Lower lobe of right lung (tissue), 2 donors: ENCODE measurements at regions not wholly inside any gene's neighbourhood (a gene's known extent, or its start where the extent isn't known, plus 50 kb on each side); places are given as distances from the start of the nearest gene placed in this dataset.

ENCODE experiments used
- ATAC-seq, 2 donors: fragments of 200-7000 bp; cut with Tn5 transposase; one replicate each; pipeline ENCODE4 v1.9.1; 2020 to 2022; ENCODE audit warnings: mild to moderate bottlenecking in 2 of 2, moderate library complexity in 2 of 2
- DNase-seq: peaks from one replicate; pipeline ENCODE4 v3.0.0-alpha.2; 2020
- H3K27ac ChIP-seq: fragments of 200-600 bp; one replicate; pipeline ENCODE4 v1.8.0; 2022
- H3K27me3 ChIP-seq: fragments of 200-600 bp; one replicate; pipeline ENCODE4 v1.8.0; 2022; ENCODE audit warnings: low read depth
- H3K36me3 ChIP-seq: fragments of 200-600 bp; one replicate; pipeline ENCODE4 v1.8.0; 2022; ENCODE audit warnings: mild to moderate bottlenecking
- H3K4me1 ChIP-seq: fragments of 200-600 bp; one replicate; pipeline ENCODE4 v1.8.0; 2022
- H3K4me3 ChIP-seq: fragments of 200-600 bp; one replicate; pipeline ENCODE4 v1.8.0; 2022; ENCODE audit warnings: mild to moderate bottlenecking
- H3K9me3 ChIP-seq: fragments of 200-600 bp; one replicate; pipeline ENCODE4 v1.8.0; 2022
- intact Hi-C: fragments of 100-400 bp; cut with DNase I; formaldehyde crosslinking; loops from one replicate; pipeline ENCODE4 v1.11.0; 2022
- TF ChIP-seq, protein P1 (sequence below): fragments of 200-600 bp; IDR thresholded peaks from one replicate; pipeline ENCODE4 v1.8.0; 2022; ENCODE audit warnings: antibody characterized with exemption, mild to moderate bottlenecking
- donor health status: DM: no; HTN: yes; CAD: no; lungs with severe emphysema.

DNA sequence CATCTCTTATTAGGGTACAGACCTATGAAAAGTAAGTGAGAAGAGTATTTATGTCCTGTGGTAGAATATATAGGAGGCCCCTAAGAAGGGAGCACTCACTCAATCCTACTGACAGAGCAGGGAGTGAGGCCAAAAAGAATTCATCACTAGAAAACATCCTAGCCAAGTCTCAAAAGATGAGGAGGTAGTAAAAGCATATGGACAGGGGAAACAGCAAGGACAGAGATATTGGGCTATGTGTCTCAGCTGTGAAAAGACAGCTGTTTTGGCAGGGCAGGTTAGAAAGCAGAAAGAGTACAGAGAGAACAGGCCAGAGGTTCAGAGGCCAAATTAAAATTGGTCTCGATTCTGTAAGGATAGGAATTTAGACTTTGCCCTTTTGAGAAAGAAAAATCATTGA is 548.3 kb upstream of the ANKRD30A start:
- Histone ChIP-seq H3K4me3 (no peak overlapping the region), H3K36me3 (no peaks in the 10 kb centered on the region), H3K27me3 (no peaks in the 10 kb centered on the region), H3K27ac (no peak overlapping the region), H3K9me3 (no peaks in the 10 kb centered on the region), H3K4me1 (no peaks in the 10 kb centered on the region)
- TF ChIP-seq, protein P1, sequence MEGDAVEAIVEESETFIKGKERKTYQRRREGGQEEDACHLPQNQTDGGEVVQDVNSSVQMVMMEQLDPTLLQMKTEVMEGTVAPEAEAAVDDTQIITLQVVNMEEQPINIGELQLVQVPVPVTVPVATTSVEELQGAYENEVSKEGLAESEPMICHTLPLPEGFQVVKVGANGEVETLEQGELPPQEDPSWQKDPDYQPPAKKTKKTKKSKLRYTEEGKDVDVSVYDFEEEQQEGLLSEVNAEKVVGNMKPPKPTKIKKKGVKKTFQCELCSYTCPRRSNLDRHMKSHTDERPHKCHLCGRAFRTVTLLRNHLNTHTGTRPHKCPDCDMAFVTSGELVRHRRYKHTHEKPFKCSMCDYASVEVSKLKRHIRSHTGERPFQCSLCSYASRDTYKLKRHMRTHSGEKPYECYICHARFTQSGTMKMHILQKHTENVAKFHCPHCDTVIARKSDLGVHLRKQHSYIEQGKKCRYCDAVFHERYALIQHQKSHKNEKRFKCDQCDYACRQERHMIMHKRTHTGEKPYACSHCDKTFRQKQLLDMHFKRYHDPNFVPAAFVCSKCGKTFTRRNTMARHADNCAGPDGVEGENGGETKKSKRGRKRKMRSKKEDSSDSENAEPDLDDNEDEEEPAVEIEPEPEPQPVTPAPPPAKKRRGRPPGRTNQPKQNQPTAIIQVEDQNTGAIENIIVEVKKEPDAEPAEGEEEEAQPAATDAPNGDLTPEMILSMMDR, result no peak
- intact Hi-C loops, result no loop called here
- ATAC-seq, result no peak
- no peak for DNase-seq

DNA sequence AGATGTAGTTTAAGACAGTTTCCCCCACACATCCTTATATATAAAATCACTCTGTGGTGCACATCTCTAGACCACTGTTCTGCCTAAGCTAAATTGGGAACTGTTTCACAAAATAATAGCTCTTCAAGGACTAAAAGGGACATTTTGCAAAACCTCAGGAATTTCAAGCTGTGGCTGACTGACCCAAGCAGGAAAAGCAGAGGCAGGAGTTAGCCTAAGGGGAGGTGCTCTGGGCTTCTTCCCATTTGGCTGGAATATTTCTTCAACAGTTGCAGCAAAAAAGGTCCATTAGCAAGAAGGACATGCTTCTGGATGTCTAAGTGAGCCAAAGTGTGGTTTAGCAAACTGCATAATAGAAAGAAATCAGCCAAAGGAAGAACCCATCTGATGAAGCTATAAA is 551.2 kb upstream of the ANKRD30A start:
- intact Hi-C loops, result no loop called here
- H3K36me3 ChIP-seq, result no peaks in the 10 kb centered on the region
- TF ChIP-seq, protein P1, result no peak
- ATAC-seq, result no peak
- no peak for DNase-seq
- no peak overlapping the region for H3K27ac ChIP-seq
- H3K27me3 ChIP-seq, result no peaks in the 10 kb centered on the region
- H3K4me3 ChIP-seq, result no peak overlapping the region
- H3K9me3 ChIP-seq, result no peaks in the 10 kb centered on the region
- H3K4me1 ChIP-seq, result no peaks in the 10 kb centered on the region

DNA sequence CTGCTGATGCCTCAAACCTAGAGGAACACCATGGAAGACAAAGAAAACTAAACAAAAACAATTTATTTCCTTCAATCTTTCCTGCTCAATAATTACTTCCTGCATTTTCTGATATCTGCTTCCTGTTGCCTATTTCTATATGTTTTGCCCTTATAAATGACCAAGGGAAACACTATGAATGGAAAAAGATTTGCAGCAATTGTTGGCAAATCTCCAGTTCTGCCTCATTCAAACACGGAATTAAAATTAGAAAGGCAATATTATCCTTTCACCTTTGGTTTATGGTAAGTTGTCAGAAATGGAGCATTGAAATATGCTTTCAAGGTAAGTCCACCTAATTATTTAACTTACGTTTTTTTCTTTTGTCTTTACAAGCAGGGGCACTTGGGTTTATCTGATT is 552.2 kb upstream of the ANKRD30A start:
- H3K36me3 ChIP-seq, result no peaks in the 10 kb centered on the region
- no peaks in the 10 kb centered on the region for H3K4me1 ChIP-seq
- DNase-seq (no peak), ATAC-seq (no peak)
- H3K4me3 ChIP-seq, result no peak overlapping the region
- TF ChIP-seq, protein P1, result no peak
- no peaks in the 10 kb centered on the region for H3K27me3 ChIP-seq
- no peaks in the 10 kb centered on the region for H3K9me3 ChIP-seq
- intact Hi-C loops, result no loop called here
- H3K27ac ChIP-seq, result no peak overlapping the region

DNA sequence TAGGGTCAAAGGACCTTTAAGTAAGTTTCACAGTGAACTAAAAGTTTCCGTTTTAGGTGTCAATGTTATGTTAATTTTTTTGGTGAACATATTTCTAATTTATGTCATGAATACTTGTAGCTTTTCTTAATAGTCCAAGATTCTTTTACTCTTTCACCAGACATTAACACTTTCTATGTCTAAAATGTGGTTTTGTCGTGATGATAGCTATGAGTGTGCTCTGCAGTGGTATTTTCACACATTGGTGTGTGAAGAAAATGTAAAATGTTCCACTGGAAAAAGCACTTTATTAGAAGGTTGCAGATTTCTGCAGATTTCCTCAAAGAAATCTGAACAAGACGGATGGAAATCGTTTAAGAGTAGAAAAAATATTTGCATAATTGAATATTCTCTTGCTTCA is 561.0 kb upstream of the ANKRD30A start:
- H3K4me1 ChIP-seq, result no peaks in the 10 kb centered on the region
- H3K27me3 ChIP-seq, result no peaks in the 10 kb centered on the region
- TF ChIP-seq, protein P1, result no peak
- no peaks in the 10 kb centered on the region for H3K9me3 ChIP-seq
- no peak for ATAC-seq
- no peak overlapping the region for H3K27ac ChIP-seq
- H3K4me3 ChIP-seq, result no peak overlapping the region
- H3K36me3 ChIP-seq, result no peaks in the 10 kb centered on the region
- no peak for DNase-seq
- intact Hi-C loops, result no loop called here

DNA sequence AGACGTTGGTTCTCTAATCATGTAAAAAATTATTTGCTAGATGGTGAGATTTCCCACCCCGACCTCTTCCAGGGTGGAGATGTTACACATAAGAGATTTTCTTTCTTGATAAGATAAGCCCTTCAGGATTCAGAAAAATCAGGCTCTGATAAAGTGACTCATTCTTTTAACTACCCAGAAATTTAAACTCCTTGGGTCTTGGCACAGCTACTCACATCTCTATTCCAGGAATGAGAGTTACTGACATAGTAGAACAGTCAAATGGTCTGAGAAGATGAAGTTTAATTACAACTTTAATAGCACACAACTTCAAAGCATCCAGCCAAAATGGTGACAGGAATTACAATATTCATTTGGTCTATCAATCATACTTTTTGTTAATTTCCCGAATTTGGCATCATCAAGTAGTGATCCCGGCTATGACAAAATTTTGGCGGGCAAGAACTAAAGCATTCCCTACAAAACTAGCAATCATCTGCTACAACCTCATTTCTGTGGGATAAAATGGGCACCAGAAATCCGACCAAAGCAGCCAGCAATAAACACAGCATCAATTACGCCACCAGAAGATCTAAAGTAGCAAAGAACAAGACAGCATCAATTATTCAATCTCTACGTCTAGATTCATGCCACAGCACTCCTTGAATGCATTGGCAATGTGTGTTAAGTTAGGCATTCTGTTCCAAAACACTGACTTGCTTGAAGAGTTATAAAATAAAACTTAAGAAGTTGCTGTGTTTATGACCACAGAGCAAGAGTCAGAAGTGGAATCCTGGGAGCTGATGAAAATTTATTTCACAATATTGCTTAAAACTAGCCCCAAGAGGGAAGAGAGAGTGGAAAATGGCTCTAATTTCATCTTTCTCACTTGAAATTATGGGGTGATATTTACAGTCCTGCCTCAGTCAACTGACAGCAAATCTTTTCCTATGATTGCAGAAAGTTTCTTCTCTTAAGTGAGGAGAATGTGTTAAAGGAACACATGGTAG is 565.7 kb upstream of the ANKRD30A start:
- H3K4me1 ChIP-seq, result no peaks in the 10 kb centered on the region
- TF ChIP-seq, protein P1, result no peak
- H3K4me3 ChIP-seq, result no peak overlapping the region
- ATAC-seq (no peak), DNase-seq (no peak)
- intact Hi-C loops, result no loop called here
- H3K9me3 ChIP-seq, result no peaks in the 10 kb centered on the region
- H3K27me3 ChIP-seq, result no peaks in the 10 kb centered on the region
- no peaks in the 10 kb centered on the region for H3K36me3 ChIP-seq
- H3K27ac ChIP-seq, result no peak overlapping the region
